CD14-positive monocyte (primary cell): ENCODE measurements at regions not wholly inside any gene's neighbourhood (a gene's known extent, or its start where the extent isn't known, plus 50 kb on each side); places are given as distances from the start of the nearest gene placed in this dataset.

Experiments
- DNase-seq, 3 donors: peaks; one replicate each; pipeline ENCODE4 v3.0.0-alpha.2; 2011 to 2022
- H2AFZ ChIP-seq: 2 replicates; pipeline ENCODE4 v1.6.0; 2012; ENCODE audit warnings: mild to moderate bottlenecking, low read depth, low read length, inconsistent platforms; ENCODE audit not compliant: insufficient read depth, poor library complexity, severe bottlenecking
- H3K27ac ChIP-seq, 2 donors: 1 replicate in 1 of 2; 2 replicates in 1 of 2; pipeline ENCODE4 v1.5.1; 2012 to 2013; ENCODE audit warnings: low read length in 2 of 2, control low read depth in 1 of 2, inconsistent platforms in 1 of 2, low read depth in 1 of 2, mild to moderate bottlenecking in 1 of 2
- H3K27me3 ChIP-seq, 2 donors: one replicate each; pipeline versions ENCODE4 v1.6.0 to v1.6.1; 2011 to 2013; ENCODE audit warnings: low read length in 2 of 2; ENCODE audit not compliant: control insufficient read depth in 2 of 2, insufficient read depth in 2 of 2
- H3K36me3 ChIP-seq, 2 donors: replicated peaks in 1 of 2; 1 replicate in 1 of 2; 2 replicates in 1 of 2; pipeline versions ENCODE4 v1.5.1 to v1.6.1; 2012 to 2013; ENCODE audit warnings: low read length in 2 of 2, control low read depth in 1 of 2, inconsistent platforms in 1 of 2, mild to moderate bottlenecking in 1 of 2; ENCODE audit not compliant: insufficient read depth in 2 of 2, control insufficient read depth in 1 of 2
- H3K4me1 ChIP-seq, 2 donors: 1 replicate in 1 of 2; 2 replicates in 1 of 2; pipeline versions ENCODE4 v1.5.1 to v1.6.1; 2012 to 2013; ENCODE audit warnings: low read length in 2 of 2, control low read depth in 1 of 2, inconsistent platforms in 1 of 2, mild to moderate bottlenecking in 1 of 2, moderate library complexity in 1 of 2; ENCODE audit not compliant: insufficient read depth in 2 of 2, control insufficient read depth in 1 of 2
- H3K4me2 ChIP-seq: replicated peaks from 2 replicates; pipeline ENCODE3; 2012; ENCODE audit warnings: low read length, moderate library complexity, mild to moderate bottlenecking; ENCODE audit not compliant: poor library complexity, severe bottlenecking; ENCODE audit errors: extremely low read depth
- H3K4me3 ChIP-seq, 3 experiments: fragments of 200-600 bp in 1 of 3; sonication (generic) in 1 of 3; replicated peaks in 1 of 3; 1 replicate in 2 of 3; 2 replicates in 1 of 3; pipeline ENCODE4 v1.5.1; 2011 to 2013; ENCODE audit warnings: low read length in 3 of 3, mild to moderate bottlenecking in 3 of 3, control low read depth in 2 of 3, low read depth in 2 of 3, inconsistent platforms in 1 of 3, moderate library complexity in 1 of 3
- H3K79me2 ChIP-seq: 2 replicates; pipeline ENCODE4 v1.6.0; 2012; ENCODE audit warnings: mild to moderate bottlenecking, control low read depth, inconsistent platforms, low read length, moderate library complexity; ENCODE audit not compliant: insufficient read depth
- H3K9ac ChIP-seq: 2 replicates; pipeline ENCODE4 v1.6.0; 2017; ENCODE audit warnings: low read length, mild to moderate bottlenecking; ENCODE audit not compliant: insufficient read depth, poor library complexity, severe bottlenecking
- H3K9me3 ChIP-seq, 2 donors: replicated peaks in 1 of 2; 1 replicate in 1 of 2; 2 replicates in 1 of 2; pipeline versions ENCODE4 v1.5.1 to v1.6.1; 2012 to 2013; ENCODE audit warnings: low read length in 2 of 2, control low read depth in 1 of 2; ENCODE audit not compliant: control insufficient read depth in 1 of 2, insufficient read depth in 1 of 2
- H4K20me1 ChIP-seq: 2 replicates; pipeline ENCODE4 v1.6.0; 2012; ENCODE audit warnings: mild to moderate bottlenecking, low read length, control low read depth, moderate library complexity; ENCODE audit not compliant: insufficient read depth
- H3K27ac Mint-ChIP-seq, 7 donors: one replicate each; pipeline ENCODE4 v1.8.0; 2020; ENCODE audit warnings: mild to moderate bottlenecking in 7 of 7, mixed read lengths in 7 of 7, moderate library complexity in 6 of 7, inconsistent platforms in 2 of 7
- H3K27me3 Mint-ChIP-seq, 3 donors: one replicate each; pipeline ENCODE4 v1.8.0; 2021 to 2022; ENCODE audit warnings: low read depth in 3 of 3, mild to moderate bottlenecking in 3 of 3, mixed read lengths in 3 of 3, moderate library complexity in 3 of 3, inconsistent platforms in 1 of 3
- H3K36me3 Mint-ChIP-seq, 2 donors: one replicate each; pipeline ENCODE4 v1.8.0; 2020; ENCODE audit warnings: mixed read lengths in 2 of 2, inconsistent platforms in 1 of 2, mild to moderate bottlenecking in 1 of 2
- H3K4me1 Mint-ChIP-seq: one replicate; pipeline ENCODE4 v1.8.0; 2020; ENCODE audit warnings: mild to moderate bottlenecking, mixed read lengths
- H3K4me3 Mint-ChIP-seq, 2 donors: one replicate each; pipeline ENCODE4 v1.8.0; 2020; ENCODE audit warnings: mild to moderate bottlenecking in 2 of 2, mixed read lengths in 2 of 2, moderate library complexity in 1 of 2
- H3K9me3 Mint-ChIP-seq, 7 donors: one replicate each; pipeline ENCODE4 v1.8.0; 2020 to 2022; ENCODE audit warnings: mixed read lengths in 7 of 7, mild to moderate bottlenecking in 6 of 7, moderate library complexity in 6 of 7, inconsistent platforms in 2 of 7
- WGBS: methylation state at CpG from one replicate; pipeline ENCODE4 v1.1.5; 2013; ENCODE audit warnings: missing lambda C conversion rate; ENCODE audit not compliant: insufficient coverage; 5-methylcytosine and 5-hydroxymethylcytosine counted together
- intact Hi-C, 2 donors: fragments of 100-400 bp; cut with micrococcal nuclease; formaldehyde crosslinking; loops; one replicate each; pipeline versions ENCODE4 v1.15.0 to v1.15.1; 2023
- TF ChIP-seq, protein P1 (sequence below): fragments of 200-600 bp; IDR thresholded peaks from one replicate; pipeline ENCODE4 v1.8.0; 2022; ENCODE audit warnings: antibody characterized with exemption, mild to moderate bottlenecking

DNA sequence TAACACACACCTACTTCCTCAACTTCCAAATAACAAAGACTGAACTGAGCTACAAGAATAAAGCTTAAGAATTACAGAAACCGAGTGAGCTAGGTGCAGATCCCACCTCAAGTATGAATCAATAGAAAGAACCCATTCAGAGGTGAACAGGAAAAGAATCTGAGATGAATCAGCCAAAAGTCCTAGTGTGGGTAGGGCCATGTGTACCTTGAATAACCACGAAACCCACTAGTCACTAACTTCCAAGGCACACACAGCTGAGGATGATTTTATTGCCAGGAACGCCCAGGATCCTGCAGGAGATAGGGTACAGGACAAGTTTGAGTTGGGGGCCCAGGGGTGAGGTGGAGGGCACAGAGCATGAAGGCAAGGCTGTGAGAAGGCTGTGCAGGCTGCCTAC is 99.7 kb upstream of the REG3A start:
- no peak overlapping the region for H3K4me2 ChIP-seq
- Mint-ChIP-seq H3K4me3 (no peak overlapping the region), H3K36me3 (no peaks in the 10 kb centered on the region), H3K4me1 (no peaks in the 10 kb centered on the region), H3K27me3 (no peaks in the 10 kb centered on the region), H3K27ac (no peak overlapping the region), H3K9me3 (peaks cover 0 to 6% (median 0%) of the 10 kb centered on the region in 7 donors)
- H3K36me3 ChIP-seq, result no peaks in the 10 kb centered on the region
- TF ChIP-seq, protein P1, sequence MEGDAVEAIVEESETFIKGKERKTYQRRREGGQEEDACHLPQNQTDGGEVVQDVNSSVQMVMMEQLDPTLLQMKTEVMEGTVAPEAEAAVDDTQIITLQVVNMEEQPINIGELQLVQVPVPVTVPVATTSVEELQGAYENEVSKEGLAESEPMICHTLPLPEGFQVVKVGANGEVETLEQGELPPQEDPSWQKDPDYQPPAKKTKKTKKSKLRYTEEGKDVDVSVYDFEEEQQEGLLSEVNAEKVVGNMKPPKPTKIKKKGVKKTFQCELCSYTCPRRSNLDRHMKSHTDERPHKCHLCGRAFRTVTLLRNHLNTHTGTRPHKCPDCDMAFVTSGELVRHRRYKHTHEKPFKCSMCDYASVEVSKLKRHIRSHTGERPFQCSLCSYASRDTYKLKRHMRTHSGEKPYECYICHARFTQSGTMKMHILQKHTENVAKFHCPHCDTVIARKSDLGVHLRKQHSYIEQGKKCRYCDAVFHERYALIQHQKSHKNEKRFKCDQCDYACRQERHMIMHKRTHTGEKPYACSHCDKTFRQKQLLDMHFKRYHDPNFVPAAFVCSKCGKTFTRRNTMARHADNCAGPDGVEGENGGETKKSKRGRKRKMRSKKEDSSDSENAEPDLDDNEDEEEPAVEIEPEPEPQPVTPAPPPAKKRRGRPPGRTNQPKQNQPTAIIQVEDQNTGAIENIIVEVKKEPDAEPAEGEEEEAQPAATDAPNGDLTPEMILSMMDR, result no peak
- no peak overlapping the region for H2AFZ ChIP-seq
- no peak for DNase-seq
- H3K9ac ChIP-seq, result no peak overlapping the region
- H3K27me3 ChIP-seq, result no peaks in the 10 kb centered on the region
- no CpG with 5 or more reads among the region's 3 CpGs for WGBS
- H3K9me3 ChIP-seq, result no peaks in the 10 kb centered on the region
- H3K79me2 ChIP-seq, result no peaks in the 10 kb centered on the region
- no peak overlapping the region for H3K27ac ChIP-seq
- intact Hi-C loops, result no loop called here
- no peaks in the 10 kb centered on the region for H4K20me1 ChIP-seq
- H3K4me1 ChIP-seq, result no peaks in the 10 kb centered on the region
- H3K4me3 ChIP-seq, result no peak overlapping the region

DNA sequence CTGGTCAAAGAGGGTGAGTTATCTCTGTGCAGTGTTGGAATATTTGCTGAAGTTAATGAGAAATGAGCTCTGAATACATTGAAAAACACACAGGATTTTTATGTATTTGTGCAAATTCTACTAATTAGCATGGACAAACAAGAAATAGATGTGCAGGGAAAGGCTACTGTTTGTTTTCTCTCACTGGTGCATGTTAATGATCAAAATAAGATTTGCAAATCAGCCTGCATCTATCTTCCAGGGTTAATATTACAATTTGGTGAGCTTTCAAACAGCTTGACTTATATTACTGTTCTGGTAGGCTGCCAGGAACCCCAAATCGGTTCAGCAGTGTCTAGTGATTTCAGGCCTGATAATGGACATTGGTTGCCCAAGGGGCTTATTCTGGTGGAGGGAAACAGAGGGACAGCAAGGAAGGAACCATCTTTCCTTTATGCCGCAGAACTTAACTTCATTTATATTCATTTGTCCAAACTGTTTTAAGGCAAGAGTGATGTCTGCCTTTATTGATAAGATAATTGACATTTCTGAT is 93.8 kb upstream of the REG3A start:
- H3K4me1 ChIP-seq, result no peaks in the 10 kb centered on the region
- no peaks in the 10 kb centered on the region for H3K9me3 ChIP-seq
- Mint-ChIP-seq H3K4me3 (no peak overlapping the region), H3K4me1 (no peaks in the 10 kb centered on the region), H3K9me3 (peaks cover 0 to 2% (median 0%) of the 10 kb centered on the region in 7 donors), H3K36me3 (no peaks in the 10 kb centered on the region), H3K27ac (no peak overlapping the region), H3K27me3 (peaks cover 0 to 2% (median 0%) of the 10 kb centered on the region in 3 donors)
- WGBS, result 83% methylated on average over 1 of the region's 2 CpGs
- no peaks in the 10 kb centered on the region for H3K36me3 ChIP-seq
- H3K79me2 ChIP-seq, result no peaks in the 10 kb centered on the region
- H3K27ac ChIP-seq, result no peak overlapping the region
- H3K9ac ChIP-seq, result no peak overlapping the region
- TF ChIP-seq, protein P1, result no peak
- intact Hi-C loops, result no loop called here
- no peak for DNase-seq
- H3K4me2 ChIP-seq, result no peak overlapping the region
- no peaks in the 10 kb centered on the region for H4K20me1 ChIP-seq
- no peaks in the 10 kb centered on the region for H3K27me3 ChIP-seq
- H3K4me3 ChIP-seq, result no peak overlapping the region
- H2AFZ ChIP-seq, result no peak overlapping the region
